Calu3 (cell line): ENCODE measurements at regions not wholly inside any gene's neighbourhood (a gene's known extent, or its start where the extent isn't known, plus 50 kb on each side); places are given as distances from the start of the nearest gene placed in this dataset.

Experiments
- BruUV-seq: library from RNA; stranded (reverse); fragments of 400-500 nt; replicated peaks from 2 replicates; lab custom pipeline; 2021; lab: Mats Ljungman, UMichigan
- CTCF ChIA-PET: fragments of 300-600 bp; sonication (Branson Sonifier 250); formaldehyde crosslinking; loops from one replicate; lab custom pipeline; 2022; ENCODE audit warnings: antibody characterized with exemption; lab: Charles Lee
- DNase-seq: peaks from one replicate; pipeline ENCODE4 v3.0.0; 2022
- H3K27ac Mint-ChIP-seq: one replicate; pipeline ENCODE4 v1.8.0; 2022; ENCODE audit warnings: mixed read lengths; ENCODE audit not compliant: unreplicated experiment
- H3K27me3 Mint-ChIP-seq: one replicate; pipeline ENCODE4 v1.8.0; 2022; ENCODE audit warnings: mixed read lengths; ENCODE audit not compliant: unreplicated experiment
- H3K36me3 Mint-ChIP-seq: one replicate; pipeline ENCODE4 v1.8.0; 2022; ENCODE audit warnings: mild to moderate bottlenecking, moderate library complexity, mixed read lengths; ENCODE audit not compliant: insufficient read depth, unreplicated experiment
- H3K4me1 Mint-ChIP-seq: one replicate; pipeline ENCODE4 v1.8.0; 2022; ENCODE audit warnings: mild to moderate bottlenecking, low read depth, mixed read lengths; ENCODE audit not compliant: unreplicated experiment
- H3K4me3 Mint-ChIP-seq: one replicate; pipeline ENCODE4 v1.8.0; 2022; ENCODE audit warnings: mild to moderate bottlenecking, low read depth, moderate library complexity, mixed read lengths; ENCODE audit not compliant: unreplicated experiment
- H3K9me3 Mint-ChIP-seq: one replicate; pipeline ENCODE4 v1.8.0; 2022; ENCODE audit warnings: low read depth, mixed read lengths; ENCODE audit not compliant: unreplicated experiment
- intact Hi-C: fragments of 100-400 bp; cut with micrococcal nuclease; formaldehyde crosslinking; loops from one replicate; pipeline ENCODE4 v1.10.0; 2022; ENCODE audit not compliant: unreplicated experiment
- TF ChIP-seq, protein P1 (sequence below): fragments of 200-600 bp; IDR thresholded peaks from one replicate; pipeline ENCODE4 v1.8.0; 2022; ENCODE audit warnings: antibody characterized with exemption; ENCODE audit not compliant: unreplicated experiment

DNA sequence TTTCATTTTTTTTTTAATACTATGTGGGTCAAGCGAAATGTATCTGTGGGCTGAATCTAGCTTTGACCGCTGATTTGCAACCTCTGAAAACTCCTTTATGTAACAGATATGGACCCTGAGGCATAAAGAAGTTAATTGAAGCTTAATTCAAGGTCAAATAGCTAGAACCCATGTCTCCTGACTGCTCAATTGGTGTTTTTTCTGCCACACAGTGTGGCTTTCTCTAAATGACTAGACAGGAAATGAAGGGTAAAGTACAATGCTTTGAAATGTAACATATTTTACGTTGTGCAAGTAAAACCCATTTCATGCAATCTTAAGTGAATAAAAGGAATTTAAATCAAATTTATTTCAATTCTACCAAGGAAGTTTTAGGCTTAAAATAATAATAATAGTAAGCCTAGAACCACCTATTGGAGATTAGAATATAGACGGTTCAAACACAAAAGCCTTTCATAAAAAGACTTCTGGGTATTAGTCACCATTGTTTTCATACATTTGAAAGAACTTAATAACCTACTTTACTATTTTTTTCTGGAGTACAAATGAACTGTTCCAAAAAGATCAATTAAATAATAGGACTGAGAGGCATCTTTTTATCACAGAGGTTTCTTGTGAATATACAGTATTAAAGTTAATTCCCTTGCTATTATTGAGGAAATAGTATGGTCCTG is 279.8 kb downstream of the EPHA7 start:
- intact Hi-C loops = no loop called here
- H3K36me3 Mint-ChIP-seq = no peaks in the 10 kb centered on the region
- CTCF ChIA-PET = no interaction called here
- H3K4me1 Mint-ChIP-seq = no peaks in the 10 kb centered on the region
- H3K27me3 Mint-ChIP-seq = no peaks in the 10 kb centered on the region
- H3K4me3 Mint-ChIP-seq = no peak overlapping the region
- peaks cover 10% of the 10 kb centered on the region for H3K9me3 Mint-ChIP-seq
- no TSS peak for BruUV-seq
- no peak for DNase-seq
- no peak overlapping the region for H3K27ac Mint-ChIP-seq
- TF ChIP-seq, protein P1, sequence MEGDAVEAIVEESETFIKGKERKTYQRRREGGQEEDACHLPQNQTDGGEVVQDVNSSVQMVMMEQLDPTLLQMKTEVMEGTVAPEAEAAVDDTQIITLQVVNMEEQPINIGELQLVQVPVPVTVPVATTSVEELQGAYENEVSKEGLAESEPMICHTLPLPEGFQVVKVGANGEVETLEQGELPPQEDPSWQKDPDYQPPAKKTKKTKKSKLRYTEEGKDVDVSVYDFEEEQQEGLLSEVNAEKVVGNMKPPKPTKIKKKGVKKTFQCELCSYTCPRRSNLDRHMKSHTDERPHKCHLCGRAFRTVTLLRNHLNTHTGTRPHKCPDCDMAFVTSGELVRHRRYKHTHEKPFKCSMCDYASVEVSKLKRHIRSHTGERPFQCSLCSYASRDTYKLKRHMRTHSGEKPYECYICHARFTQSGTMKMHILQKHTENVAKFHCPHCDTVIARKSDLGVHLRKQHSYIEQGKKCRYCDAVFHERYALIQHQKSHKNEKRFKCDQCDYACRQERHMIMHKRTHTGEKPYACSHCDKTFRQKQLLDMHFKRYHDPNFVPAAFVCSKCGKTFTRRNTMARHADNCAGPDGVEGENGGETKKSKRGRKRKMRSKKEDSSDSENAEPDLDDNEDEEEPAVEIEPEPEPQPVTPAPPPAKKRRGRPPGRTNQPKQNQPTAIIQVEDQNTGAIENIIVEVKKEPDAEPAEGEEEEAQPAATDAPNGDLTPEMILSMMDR = no peak

DNA sequence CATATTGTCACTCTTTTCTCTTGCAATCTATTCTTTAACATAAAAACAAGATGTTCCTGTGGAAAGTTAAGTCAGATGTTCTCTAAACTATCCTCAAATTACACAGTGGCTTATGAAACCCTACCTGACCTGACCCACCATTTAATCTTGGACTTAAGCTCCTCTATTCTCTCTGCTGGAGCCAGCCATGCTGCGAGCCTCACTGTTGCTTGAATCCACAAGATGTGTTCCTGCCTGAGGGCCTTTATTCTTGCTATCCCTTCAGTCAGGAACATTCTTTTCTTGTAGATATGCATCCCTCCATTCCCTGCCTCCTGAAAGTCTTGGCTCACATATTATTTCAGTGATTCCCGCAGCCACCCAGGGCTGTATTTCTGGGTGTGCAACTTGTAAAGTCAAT is 283.2 kb downstream of the EPHA7 start:
- no TSS peak for BruUV-seq
- Mint-ChIP-seq H3K36me3 (no peaks in the 10 kb centered on the region), H3K9me3 (peaks cover 12% of the 10 kb centered on the region), H3K4me1 (no peaks in the 10 kb centered on the region), H3K27me3 (no peaks in the 10 kb centered on the region), H3K27ac (no peak overlapping the region), H3K4me3 (no peak overlapping the region)
- intact Hi-C loops = no loop called here
- TF ChIP-seq, protein P1 = no peak
- CTCF ChIA-PET = no interaction called here
- no peak for DNase-seq

DNA sequence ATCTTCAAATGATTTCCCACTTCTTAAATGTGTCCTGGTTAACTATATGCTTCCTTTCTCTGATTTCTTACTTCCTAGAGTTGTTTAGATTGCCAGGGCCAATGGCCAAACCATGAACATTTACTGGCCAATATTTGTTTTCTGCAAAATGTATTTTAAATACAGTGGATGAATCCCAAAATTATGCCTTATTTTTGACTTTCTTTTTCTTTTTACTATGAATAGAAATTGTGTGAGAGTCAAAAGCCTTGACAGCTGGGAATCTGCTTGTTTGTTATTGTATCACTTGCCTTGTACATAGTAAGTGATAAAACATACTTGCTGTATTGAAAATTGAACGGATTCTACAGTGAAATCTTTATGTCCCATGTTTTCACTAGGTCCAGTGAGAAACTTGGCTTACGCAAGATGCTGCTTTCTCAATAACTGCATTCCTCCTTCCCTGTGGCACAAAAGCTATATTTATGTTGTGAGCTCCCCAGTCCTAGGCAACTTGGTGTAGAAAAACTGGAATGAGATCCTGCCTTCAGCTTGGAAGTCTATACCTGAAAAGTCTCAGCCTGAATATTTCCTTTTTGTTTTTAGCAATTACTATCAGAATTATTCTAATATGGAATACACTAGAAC is 295.2 kb downstream of the EPHA7 start:
- no peak overlapping the region for H3K27ac Mint-ChIP-seq
- no peaks in the 10 kb centered on the region for H3K4me1 Mint-ChIP-seq
- intact Hi-C loops = no loop called here
- H3K9me3 Mint-ChIP-seq = peaks cover 21% of the 10 kb centered on the region
- H3K36me3 Mint-ChIP-seq = no peaks in the 10 kb centered on the region
- TF ChIP-seq, protein P1 = no peak
- BruUV-seq = no TSS peak
- no peaks in the 10 kb centered on the region for H3K27me3 Mint-ChIP-seq
- CTCF ChIA-PET = no interaction called here
- H3K4me3 Mint-ChIP-seq = no peak overlapping the region
- no peak for DNase-seq

DNA sequence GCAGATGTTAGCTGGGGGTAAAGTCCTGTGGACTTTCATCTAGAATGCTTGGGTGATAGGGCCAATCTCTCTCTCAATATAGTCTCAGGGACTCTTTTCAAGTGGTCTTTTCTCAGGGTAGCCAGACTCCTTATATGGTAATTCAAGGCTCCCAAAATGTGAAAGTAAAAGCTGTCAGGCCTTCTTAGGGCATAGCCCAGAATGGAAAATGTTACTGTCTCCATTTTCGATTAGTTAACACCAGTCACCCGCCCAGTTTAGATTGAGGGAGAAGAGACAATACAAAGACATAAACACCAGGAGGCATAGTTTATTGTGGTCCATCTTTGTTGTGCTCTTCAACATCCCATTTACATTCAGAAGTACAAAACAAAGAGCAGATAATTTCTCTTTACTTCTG is 295.8 kb downstream of the EPHA7 start:
- TF ChIP-seq, protein P1 = no peak
- Mint-ChIP-seq H3K4me1 (no peaks in the 10 kb centered on the region), H3K27ac (no peak overlapping the region), H3K36me3 (no peaks in the 10 kb centered on the region), H3K27me3 (no peaks in the 10 kb centered on the region), H3K9me3 (peaks cover 17% of the 10 kb centered on the region), H3K4me3 (no peak overlapping the region)
- DNase-seq = no peak
- CTCF ChIA-PET = no interaction called here
- intact Hi-C loops = no loop called here
- BruUV-seq = no TSS peak
